Endodermal cell (in vitro differentiated cells): ENCODE measurements at regions not wholly inside any gene's neighbourhood (a gene's known extent, or its start where the extent isn't known, plus 50 kb on each side); places are given as distances from the start of the nearest gene placed in this dataset.

Experiments used
- DNase-seq: peaks from one replicate; pipeline ENCODE4 v3.0.0-alpha.2; 2017
- H3K27ac ChIP-seq: 2 replicates; pipeline ENCODE4 v1.5.1; 2013; ENCODE audit warnings: mild to moderate bottlenecking, low read depth, low read length, moderate library complexity
- H3K27me3 ChIP-seq: 2 replicates; pipeline ENCODE4 v1.6.1; 2013; ENCODE audit warnings: mild to moderate bottlenecking, low read length, moderate library complexity; ENCODE audit not compliant: insufficient read depth, control insufficient read depth, poor library complexity, severe bottlenecking
- H3K36me3 ChIP-seq: 2 replicates; pipeline ENCODE4 v1.7.0; 2013; ENCODE audit warnings: mild to moderate bottlenecking, low read length, moderate library complexity; ENCODE audit not compliant: control insufficient read depth, insufficient read depth
- H3K4me1 ChIP-seq: one replicate; pipeline ENCODE4 v1.7.0; 2013; ENCODE audit warnings: low read length; ENCODE audit not compliant: control insufficient read depth, insufficient read depth
- H3K4me3 ChIP-seq: 2 replicates; pipeline ENCODE4 v1.5.1; 2013; ENCODE audit warnings: mild to moderate bottlenecking, low read length, moderate library complexity
- H3K9ac ChIP-seq: 2 replicates; pipeline ENCODE4 v1.6.1; 2013; ENCODE audit warnings: mild to moderate bottlenecking, low read length, moderate library complexity; ENCODE audit not compliant: poor library complexity, severe bottlenecking; ENCODE audit errors: extremely low read depth
- H3K9me3 ChIP-seq: 2 replicates; pipeline ENCODE4 v1.6.1; 2013; ENCODE audit warnings: mild to moderate bottlenecking, low read length, moderate library complexity; ENCODE audit not compliant: control insufficient read depth
- H3K27ac Mint-ChIP-seq: 2 replicates; pipeline ENCODE4 v1.8.0; 2020; ENCODE audit warnings: mixed read lengths
- H3K27me3 Mint-ChIP-seq: 2 replicates; pipeline ENCODE4 v1.8.0; 2021; ENCODE audit warnings: mild to moderate bottlenecking, mixed read lengths; ENCODE audit not compliant: insufficient read depth
- H3K36me3 Mint-ChIP-seq: 2 replicates; pipeline ENCODE4 v1.8.0; 2020; ENCODE audit warnings: low read depth, mixed read lengths
- H3K4me1 Mint-ChIP-seq: 2 replicates; pipeline ENCODE4 v1.8.0; 2020; ENCODE audit warnings: mixed read lengths
- H3K4me3 Mint-ChIP-seq: 2 replicates; pipeline ENCODE4 v1.8.0; 2020; ENCODE audit warnings: mild to moderate bottlenecking, moderate library complexity, mixed read lengths
- H3K9me3 Mint-ChIP-seq: 2 replicates; pipeline ENCODE4 v1.8.0; 2020; ENCODE audit warnings: mild to moderate bottlenecking, mixed read lengths
- CTCF ChIP-seq: fragments of 200-600 bp; sonication (generic); conservative IDR thresholded peaks from 2 replicates; pipeline ENCODE4 v1.5.0; 2021; ENCODE audit warnings: antibody characterized with exemption, mild to moderate bottlenecking
- WGBS, 2 experiments: methylation state at CpG; one replicate each; pipeline versions ENCODE4 v1.1.5 to v1.1.7; 2013; ENCODE audit warnings: missing lambda C conversion rate in 2 of 2, mixed read lengths in 1 of 2; ENCODE audit not compliant: insufficient coverage in 1 of 2, insufficient read length in 1 of 2; 5-methylcytosine and 5-hydroxymethylcytosine counted together

- Mint-ChIP-seq H3K4me1 (no peaks in the 10 kb centered on the region), H3K9me3 (no peaks in the 10 kb centered on the region), H3K4me3 (no peak overlapping the region), H3K27ac (no peak overlapping the region), H3K27me3 (no peaks in the 10 kb centered on the region), H3K36me3 (no peaks in the 10 kb centered on the region)
- Histone ChIP-seq H3K36me3 (no peaks in the 10 kb centered on the region), H3K27ac (no peak overlapping the region), H3K27me3 (no peaks in the 10 kb centered on the region), H3K4me3 (no peak overlapping the region), H3K4me1 (no peaks in the 10 kb centered on the region), H3K9ac (no peak overlapping the region), H3K9me3 (no peaks in the 10 kb centered on the region)
- WGBS, 2 experiments, result 92% methylated on average over 2 of the region's 2 CpGs; no CpG with 5 or more reads in 1 of the 2 experiments
- no peak for TF ChIP-seq CTCF
- no peak for DNase-seq
These were observed 50.8 kb upstream of the MYLIP start for GRCh38 chr6:16078064-16078463.

DNA sequence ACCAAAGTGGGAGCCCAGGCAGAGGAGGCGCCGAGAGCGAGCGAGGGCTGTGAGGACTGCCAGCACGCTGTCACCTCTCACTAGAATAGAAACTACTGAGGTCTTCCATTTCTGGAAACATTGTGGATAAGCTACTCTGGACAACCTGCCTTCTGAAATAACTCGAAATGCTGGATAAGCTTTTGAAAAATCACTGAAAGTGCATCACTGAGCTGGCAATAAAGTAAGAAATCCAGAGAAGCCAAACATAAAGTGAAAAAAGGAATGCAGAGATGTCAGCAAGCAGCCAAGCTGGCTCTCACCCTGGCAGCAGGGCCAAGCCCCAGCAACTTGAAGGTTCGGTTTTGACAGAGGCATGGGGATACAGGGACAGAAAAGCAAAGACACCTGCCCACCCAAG is 59.2 kb upstream of the MYLIP start:
- peaks cover 4% of the 10 kb centered on the region for H3K4me1 Mint-ChIP-seq

DNA sequence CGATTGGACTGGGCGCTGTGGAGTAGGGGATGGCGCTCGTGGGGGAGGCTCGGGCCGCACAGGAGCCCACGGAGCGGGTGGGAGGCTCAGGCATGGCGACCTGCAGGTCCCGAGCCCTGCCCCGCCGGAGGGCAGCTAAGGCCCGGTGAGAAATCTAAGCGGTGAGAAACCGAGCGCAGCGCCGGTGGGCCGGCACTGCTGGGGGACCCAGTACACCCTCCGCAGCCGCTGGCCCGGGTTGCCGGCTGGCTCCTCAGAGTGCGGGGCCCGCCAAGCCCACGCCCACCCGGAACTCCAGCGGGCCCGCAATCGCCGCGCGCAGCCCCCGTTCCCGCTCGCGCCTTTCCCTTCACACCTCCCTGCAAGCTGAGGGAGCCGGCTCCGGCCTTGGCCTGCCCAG is 59.7 kb upstream of the MYLIP start:
- Histone ChIP-seq H3K27ac (no peak overlapping the region), H3K9ac (no peak overlapping the region), H3K4me1 (no peaks in the 10 kb centered on the region), H3K27me3 (no peaks in the 10 kb centered on the region), H3K9me3 (no peaks in the 10 kb centered on the region), H3K36me3 (no peaks in the 10 kb centered on the region), H3K4me3 (no peak overlapping the region)
- Mint-ChIP-seq H3K9me3 (no peaks in the 10 kb centered on the region), H3K27me3 (peaks cover 2% of the 10 kb centered on the region), H3K4me3 (no peak overlapping the region), H3K36me3 (no peaks in the 10 kb centered on the region), H3K4me1 (peaks cover 8% of the 10 kb centered on the region), H3K27ac (no peak overlapping the region)
- no peak for TF ChIP-seq CTCF
- DNase-seq, result no peak
- 94% methylated on average over 27 to 39 of the region's 39 CpGs for WGBS, 2 experiments

More for the DNA sequence above, 59.2 kb upstream of the MYLIP start:
- Histone ChIP-seq H3K9ac (no peak overlapping the region), H3K9me3 (no peaks in the 10 kb centered on the region), H3K27ac (no peak overlapping the region), H3K4me1 (no peaks in the 10 kb centered on the region), H3K36me3 (no peaks in the 10 kb centered on the region), H3K27me3 (no peaks in the 10 kb centered on the region), H3K4me3 (no peak overlapping the region)
- Mint-ChIP-seq H3K27me3 (peaks cover 2% of the 10 kb centered on the region), H3K36me3 (no peaks in the 10 kb centered on the region), H3K27ac (no peak overlapping the region), H3K9me3 (no peaks in the 10 kb centered on the region), H3K4me3 (no peak overlapping the region)
- TF ChIP-seq CTCF, result no peak
- 94 to 99% methylated on average over 6 to 7 of the region's 7 CpGs for WGBS, 2 experiments
- DNase-seq, result no peak
